ENCODE measurements at regions not wholly inside any gene's neighbourhood (a gene's known extent, or its start where the extent isn't known, plus 50 kb on each side); places are given as distances from the start of the nearest gene placed in this dataset.

DNA sequence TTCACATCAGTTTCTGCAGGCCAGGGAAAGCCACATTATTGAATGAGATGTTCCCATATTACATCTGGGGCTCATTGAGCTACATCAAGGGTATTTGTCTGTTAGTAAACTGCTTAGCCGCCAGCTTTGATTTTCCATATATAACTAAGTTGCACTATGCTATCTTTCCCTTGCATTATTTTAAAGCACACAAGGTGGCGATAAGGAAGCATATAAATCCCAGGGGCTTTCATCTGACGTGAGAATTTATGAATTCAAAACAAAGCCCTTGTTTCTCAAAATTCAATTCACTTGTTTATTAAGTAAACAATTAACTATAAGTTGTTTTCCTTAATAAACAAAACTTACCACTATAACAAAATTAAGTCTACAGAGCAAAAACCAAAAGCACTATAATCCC is 334.1 kb upstream of the TPK1 start:
- POLR2A ChIA-PET = no interaction called here
- WGBS (ENCODE audit: missing lambda C conversion rate) = 5% methylated on average over 3 of the region's 3 CpGs
- Histone ChIP-seq H3K4me1 (no peaks in the 10 kb centered on the region), H3K9me3 (no peaks in the 10 kb centered on the region), H3K4me3 (no peak overlapping the region), H3K27ac (no peak overlapping the region), H3K4me2 (no peak overlapping the region)
- 0 out of 5 replicates have a peak, but pooled peaks of 1 of the 2 experiments have one; percentile 17 for TF ChIP-seq RAD21 (conservative IDR thresholded peaks at IDR 0.05 in 1 of 2, IDR thresholded peaks at IDR 0.05 in 1 of 2)
- TF ChIP-seq CEBPB (IDR thresholded peaks at IDR 0.05) = no peak
- FAIRE-seq (no peak), ATAC-seq (no peak), DNase-seq (ENCODE audit: low read depth in 1 of 2, low spot score in 1 of 2) (peak in 1 of 2 experiments; percentile 1)
- CTCF ChIA-PET = interaction anchor here (0.7 kb wide), 1 partner anchor 324 kb away, joined by 3 read pairs; no protein-coding TSS in a partner anchor

DNA sequence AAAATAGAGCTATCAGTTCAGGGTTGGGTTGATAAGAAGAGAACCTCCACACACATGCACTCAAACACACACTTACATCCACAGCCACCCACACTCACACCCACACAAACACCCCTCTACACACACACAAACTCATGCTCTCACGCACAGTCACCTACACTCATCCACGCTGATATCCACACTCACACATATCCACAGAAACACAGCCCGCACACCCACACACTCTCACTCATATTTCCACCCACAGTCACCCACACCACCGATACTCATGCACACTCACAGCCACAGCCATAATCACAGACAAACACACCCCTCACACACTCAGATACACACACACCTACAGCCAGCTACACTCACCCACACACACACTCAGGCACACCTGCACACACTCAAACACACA is 333.0 kb upstream of the TPK1 start:
- no peak for ATAC-seq
- no peaks in the 10 kb centered on the region for H3K4me1 ChIP-seq
- H3K9me3 ChIP-seq = no peaks in the 10 kb centered on the region
- WGBS (ENCODE audit: missing lambda C conversion rate) = 7% methylated on average over 4 of the region's 4 CpGs
- no peak for DNase-seq (ENCODE audit: low read depth in 1 of 2, low spot score in 1 of 2)
- ChIA-PET CTCF (interaction anchor here (0.6 kb wide), 1 partner anchor 565 kb away, joined by 3 read pairs; no protein-coding TSS in a partner anchor), POLR2A (no interaction called here)
- no peak for FAIRE-seq
- TF ChIP-seq, protein P1, sequence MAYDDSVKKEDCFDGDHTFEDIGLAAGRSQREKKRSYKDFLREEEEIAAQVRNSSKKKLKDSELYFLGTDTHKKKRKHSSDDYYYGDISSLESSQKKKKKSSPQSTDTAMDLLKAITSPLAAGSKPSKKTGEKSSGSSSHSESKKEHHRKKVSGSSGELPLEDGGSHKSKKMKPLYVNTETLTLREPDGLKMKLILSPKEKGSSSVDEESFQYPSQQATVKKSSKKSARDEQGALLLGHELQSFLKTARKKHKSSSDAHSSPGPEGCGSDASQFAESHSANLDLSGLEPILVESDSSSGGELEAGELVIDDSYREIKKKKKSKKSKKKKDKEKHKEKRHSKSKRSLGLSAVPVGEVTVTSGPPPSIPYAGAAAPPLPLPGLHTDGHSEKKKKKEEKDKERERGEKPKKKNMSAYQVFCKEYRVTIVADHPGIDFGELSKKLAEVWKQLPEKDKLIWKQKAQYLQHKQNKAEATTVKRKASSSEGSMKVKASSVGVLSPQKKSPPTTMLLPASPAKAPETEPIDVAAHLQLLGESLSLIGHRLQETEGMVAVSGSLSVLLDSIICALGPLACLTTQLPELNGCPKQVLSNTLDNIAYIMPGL (CRISPR knock-in tag; IDR thresholded peaks at IDR 0.05; ENCODE audit: borderline replicate concordance) = no peak
- TF ChIP-seq KDM5A (IDR thresholded peaks at IDR 0.05) (no peak), POLR2A (IDR thresholded peaks at IDR 0.05; ENCODE audit: low read length) (no peak), FOSB (CRISPR knock-in tag; IDR thresholded peaks at IDR 0.05) (no peak), JUN (IDR thresholded peaks at IDR 0.05) (no peak)
- TF ChIP-seq, protein P2, sequence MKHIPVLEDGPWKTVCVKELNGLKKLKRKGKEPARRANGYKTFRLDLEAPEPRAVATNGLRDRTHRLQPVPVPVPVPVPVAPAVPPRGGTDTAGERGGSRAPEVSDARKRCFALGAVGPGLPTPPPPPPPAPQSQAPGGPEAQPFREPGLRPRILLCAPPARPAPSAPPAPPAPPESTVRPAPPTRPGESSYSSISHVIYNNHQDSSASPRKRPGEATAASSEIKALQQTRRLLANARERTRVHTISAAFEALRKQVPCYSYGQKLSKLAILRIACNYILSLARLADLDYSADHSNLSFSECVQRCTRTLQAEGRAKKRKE (CRISPR knock-in tag; IDR thresholded peaks at IDR 0.05; ENCODE audit: low read depth) = no peak
- H3K27ac ChIP-seq = no peak overlapping the region
- H3K4me3 ChIP-seq = no peak overlapping the region
- H3K4me2 ChIP-seq = no peak overlapping the region

DNA sequence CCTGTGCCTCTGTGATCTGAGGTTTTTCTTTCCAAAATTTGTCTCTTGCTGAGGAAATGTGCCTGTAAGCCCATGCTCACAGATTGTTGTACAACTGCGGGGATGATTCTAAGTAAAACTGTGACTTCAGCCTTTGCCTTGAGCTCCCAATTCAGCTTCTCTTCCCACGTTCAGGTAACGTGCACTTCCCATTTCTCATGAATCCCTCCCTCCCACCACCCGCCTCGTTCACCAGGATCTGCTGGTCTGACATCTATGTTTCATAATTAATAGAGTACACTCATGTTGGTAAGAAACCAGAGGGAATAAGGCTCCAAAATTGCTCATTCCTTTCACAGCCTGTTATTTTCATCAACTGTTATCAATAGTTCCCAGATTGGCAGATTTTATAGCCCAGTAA is 332.6 kb upstream of the TPK1 start:
- ChIA-PET POLR2A (no interaction called here), CTCF (interaction anchor here (0.6 kb wide), 1 partner anchor 564 kb away, joined by 3 read pairs; no protein-coding TSS in a partner anchor)
- TF ChIP-seq HDAC2 (IDR thresholded peaks at IDR 0.05) (no peak), EHMT2 (IDR thresholded peaks at IDR 0.05; ENCODE audit: low read depth) (no peak), RCOR1 (IDR thresholded peaks at IDR 0.05; ENCODE audit: low read depth, low read length) (no peak), FOSL2 (IDR thresholded peaks at IDR 0.05) (no peak), FOSL2 (CRISPR knock-in tag; IDR thresholded peaks at IDR 0.05) (no peak), HOXB5 (CRISPR knock-in tag; IDR thresholded peaks at IDR 0.05) (no peak), JUNB (IDR thresholded peaks at IDR 0.05) (no peak), EHF (CRISPR knock-in tag; IDR thresholded peaks at IDR 0.05) (no peak), ESRRA (IDR thresholded peaks at IDR 0.05; ENCODE audit: borderline replicate concordance, low read length) (no peak), FOSB (CRISPR knock-in tag; IDR thresholded peaks at IDR 0.05) (no peak), RNF2 (IDR thresholded peaks at IDR 0.05; ENCODE audit: borderline replicate concordance, low read depth) (no peak)
- TF ChIP-seq, protein P3, sequence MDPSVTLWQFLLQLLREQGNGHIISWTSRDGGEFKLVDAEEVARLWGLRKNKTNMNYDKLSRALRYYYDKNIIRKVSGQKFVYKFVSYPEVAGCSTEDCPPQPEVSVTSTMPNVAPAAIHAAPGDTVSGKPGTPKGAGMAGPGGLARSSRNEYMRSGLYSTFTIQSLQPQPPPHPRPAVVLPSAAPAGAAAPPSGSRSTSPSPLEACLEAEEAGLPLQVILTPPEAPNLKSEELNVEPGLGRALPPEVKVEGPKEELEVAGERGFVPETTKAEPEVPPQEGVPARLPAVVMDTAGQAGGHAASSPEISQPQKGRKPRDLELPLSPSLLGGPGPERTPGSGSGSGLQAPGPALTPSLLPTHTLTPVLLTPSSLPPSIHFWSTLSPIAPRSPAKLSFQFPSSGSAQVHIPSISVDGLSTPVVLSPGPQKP (IDR thresholded peaks at IDR 0.05; ENCODE audit: low read depth, low read length) = no peak
- Histone ChIP-seq H3K4me1 (no peaks in the 10 kb centered on the region), H3K9me3 (no peaks in the 10 kb centered on the region), H3K27ac (no peak overlapping the region), H3K4me3 (no peak overlapping the region), H3K4me2 (no peak overlapping the region)
- no peak for DNase-seq (ENCODE audit: low read depth in 1 of 2, low spot score in 1 of 2)
- FAIRE-seq = no peak
- 10% methylated on average over 5 of the region's 5 CpGs for WGBS (ENCODE audit: missing lambda C conversion rate)
- no peak for ATAC-seq

Measured in A549 (cell line).